NOMO-1 treated with DMSO at 0.1 percent for 48 hours (cell line): ENCODE measurements at regions not wholly inside any gene's neighbourhood (a gene's known extent, or its start where the extent isn't known, plus 50 kb on each side); places are given as distances from the start of the nearest gene placed in this dataset.
"Not testable (repeated sequence)": the region's sequence is repeated elsewhere in the genome, so short reads cannot be mapped to it uniquely, and the experiment has no call there.

Experiments
- DNase-seq: peaks from one replicate; lab custom pipeline; 2025; ENCODE audit not compliant: unreplicated experiment; lab: John Stamatoyannopoulos, UW

DNA sequence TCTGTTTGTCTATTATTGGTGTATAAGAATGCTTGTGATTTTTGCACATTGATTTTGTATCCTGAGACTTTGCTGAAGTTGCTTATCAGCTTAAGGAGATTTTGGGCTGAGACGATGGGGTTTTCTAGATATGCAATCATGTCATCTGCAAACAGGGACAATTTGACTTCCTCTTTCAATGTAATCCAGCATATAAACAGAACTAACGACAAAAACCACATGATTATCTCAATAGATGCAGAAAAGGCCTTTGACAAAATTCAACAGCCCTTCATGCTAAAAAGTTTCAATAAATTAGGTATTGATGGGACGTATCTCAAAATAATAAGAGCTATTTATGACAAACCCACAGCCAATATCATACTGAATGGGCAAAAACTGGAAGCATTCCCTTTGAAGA lies 399.0 kb upstream of the MAN1A1 start:
- DNase-seq = peak; percentile 39

DNA sequence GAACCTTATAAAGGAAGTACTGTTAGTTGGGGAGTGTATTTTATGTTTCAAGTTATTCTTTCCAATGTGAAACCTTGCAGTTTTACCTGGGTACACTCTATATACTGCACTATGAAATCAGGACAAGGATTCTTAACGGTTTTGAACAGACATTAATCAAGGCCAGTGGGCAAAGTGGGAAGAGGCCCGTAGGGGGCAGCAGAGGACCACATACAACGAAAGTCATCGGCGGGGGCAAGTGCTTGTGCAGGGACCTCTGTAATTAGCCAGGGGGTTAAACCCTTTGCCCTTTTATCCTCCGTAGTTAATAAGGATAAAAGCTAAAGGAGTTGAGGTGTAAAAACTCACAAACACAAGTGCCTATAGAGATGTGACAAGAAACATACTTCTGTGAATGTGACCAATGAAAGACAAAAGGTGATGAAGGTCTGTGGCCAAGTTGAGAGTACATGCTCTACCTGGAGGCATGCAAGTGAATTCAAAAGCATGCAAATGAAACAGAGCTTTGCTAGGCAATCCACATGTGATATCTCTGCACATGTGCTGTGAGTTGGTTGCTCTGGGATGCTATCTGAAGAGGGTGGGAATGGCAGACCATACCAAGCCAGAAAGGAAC lies 392.7 kb upstream of the MAN1A1 start:
- DNase-seq = peak; percentile 26

DNA sequence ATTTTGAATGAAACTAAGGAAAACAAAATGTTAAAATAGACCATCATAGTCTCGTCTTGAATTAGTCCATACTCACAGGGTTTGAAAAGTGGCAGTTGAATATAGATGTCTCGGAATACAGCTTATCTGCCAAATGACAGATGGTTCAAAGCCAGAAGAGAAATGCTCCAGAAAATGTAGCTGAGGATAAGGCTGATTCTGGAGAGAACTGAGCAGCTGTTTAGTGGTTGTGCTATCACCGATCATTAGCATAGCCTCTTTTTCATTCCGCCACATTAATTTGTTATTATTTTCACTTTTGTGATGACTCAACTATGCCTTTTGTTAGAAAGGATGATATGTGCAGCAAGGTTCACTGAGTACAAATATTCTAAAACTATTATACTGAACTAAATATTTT lies 390.2 kb upstream of the MAN1A1 start:
- DNase-seq = no peak

DNA sequence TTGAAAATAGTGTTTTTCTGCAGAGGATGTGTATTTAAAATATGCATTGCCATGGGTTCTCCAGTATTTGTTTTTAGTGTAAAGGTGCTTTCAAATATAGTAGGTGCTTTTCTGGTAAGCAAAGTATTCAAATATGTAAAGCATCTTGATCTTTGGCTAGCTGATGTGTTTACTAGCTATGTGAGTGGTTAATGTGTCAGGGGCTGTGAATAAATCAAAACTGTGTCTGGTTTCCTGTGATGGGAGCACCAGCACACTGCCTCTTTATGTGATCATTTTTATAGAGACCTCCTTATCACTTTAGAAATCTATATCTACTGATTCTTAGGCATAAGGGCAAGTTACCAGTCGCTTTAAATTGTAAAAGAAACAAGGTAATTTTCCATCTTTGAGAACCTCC lies 388.9 kb upstream of the MAN1A1 start:
- DNase-seq = no peak

DNA sequence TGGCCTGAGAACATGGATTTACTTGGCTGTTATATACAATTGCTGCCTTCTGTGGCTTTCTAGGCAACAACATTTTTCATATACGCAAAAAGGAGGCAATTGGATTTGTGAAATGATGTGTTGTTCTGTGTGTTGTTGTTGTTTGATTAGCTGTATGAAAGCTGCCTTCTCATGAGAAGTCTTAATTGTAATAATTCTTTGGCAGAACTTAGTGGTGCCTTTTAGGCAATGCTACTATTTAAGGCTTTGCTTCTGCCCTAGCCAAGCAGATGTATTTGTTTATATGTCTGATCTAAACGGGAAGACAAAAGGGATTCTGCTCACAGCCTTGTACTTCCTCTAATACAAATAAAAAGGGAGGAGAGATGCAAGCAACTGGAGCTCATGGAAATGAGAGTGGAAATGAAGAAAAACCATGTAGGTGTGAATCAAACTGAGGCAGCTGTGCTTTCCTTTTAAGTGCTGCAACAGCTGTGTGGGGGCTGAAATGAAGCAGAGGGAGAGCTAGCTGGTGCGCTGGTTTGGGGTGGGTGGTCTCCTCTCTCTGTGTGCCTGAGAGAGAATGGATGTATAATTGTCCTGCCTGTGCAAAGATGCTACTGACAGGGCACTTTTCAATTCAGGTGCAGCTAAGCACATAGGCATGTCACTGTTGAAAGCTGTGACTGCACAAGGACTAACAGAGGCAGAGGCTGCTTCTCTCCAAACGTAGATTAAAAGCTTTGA lies 386.9 kb upstream of the MAN1A1 start:
- no peak for DNase-seq

DNA sequence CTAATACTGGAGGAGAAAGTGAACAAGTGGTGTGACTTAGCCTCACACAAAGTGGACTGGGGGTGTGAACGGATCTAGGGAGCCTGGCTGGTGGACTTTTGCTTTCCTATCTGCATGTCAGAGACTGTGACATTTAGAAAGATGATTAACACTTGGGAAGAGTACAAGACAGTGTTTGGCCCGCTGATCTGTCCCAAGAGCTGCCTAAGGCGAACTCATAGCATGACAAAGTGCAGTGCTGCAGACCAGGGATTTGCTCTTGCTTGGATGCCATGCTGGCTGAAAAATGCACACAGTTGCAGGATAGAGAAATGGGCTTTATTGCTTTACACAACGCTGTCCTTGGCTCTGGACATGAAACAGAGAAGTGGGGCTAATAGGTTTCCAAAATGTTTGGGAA lies 386.0 kb upstream of the MAN1A1 start:
- no peak for DNase-seq

DNA sequence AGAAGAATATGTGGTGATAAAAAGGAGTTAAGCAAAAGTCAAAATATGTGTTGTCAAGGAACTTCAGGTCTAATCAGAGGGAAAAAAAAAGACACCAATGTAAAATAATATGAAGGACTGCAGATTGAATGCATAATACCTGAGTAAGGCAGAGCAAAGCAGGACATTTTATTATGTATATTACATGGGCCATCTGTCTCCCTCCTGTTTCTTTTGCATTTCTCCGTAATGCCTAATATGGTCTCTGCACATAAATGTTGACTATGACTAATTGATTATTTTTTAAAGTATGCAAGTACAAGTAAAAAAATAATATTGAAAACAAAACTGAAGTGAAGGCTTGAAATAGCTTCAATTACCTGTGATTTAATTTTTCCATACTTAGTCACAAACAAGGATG lies 384.7 kb upstream of the MAN1A1 start:
- DNase-seq = no peak

DNA sequence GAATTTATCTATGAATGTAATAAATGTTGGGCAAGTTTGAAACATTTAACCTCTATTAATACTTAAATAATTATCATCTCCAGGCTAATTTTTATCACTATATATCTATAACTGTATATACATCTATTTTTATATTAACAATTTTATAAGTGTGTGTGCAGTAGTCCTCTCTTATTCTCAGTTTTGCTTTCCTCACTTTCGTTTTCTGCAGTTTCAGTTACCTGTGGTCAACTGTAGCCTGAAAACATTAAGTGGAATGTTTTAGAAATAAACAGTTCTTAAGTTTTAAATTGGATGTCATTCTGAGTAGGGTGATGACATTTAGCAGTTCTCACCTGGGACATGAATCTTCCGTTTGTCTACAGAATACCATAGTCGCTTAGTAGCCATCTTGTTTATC lies 379.4 kb upstream of the MAN1A1 start:
- no peak for DNase-seq

DNA sequence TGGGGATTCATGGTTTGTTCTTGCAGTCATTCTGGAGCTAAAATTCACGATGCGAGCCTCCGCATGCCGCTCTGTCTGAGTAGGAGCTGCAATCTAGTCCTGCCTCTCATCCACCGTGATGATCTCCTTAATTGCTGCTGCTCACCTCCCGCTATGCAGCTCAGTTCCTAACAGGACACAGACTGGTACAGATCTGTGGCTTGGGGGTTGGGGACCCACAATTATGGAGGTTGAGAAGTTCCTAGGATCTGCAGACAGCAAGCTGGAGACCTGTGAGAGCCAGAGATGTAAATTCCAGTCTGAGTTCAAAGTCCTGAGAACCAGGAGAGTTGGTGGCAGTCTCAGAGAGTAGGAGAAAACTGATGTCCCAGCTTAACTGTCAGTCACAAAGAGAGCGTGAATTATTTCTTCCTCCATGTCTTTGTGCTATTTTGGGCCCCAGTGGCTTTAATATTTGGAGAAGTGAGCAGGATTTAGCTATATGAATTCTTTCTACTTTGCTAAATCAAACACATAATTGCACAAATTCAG lies 378.7 kb upstream of the MAN1A1 start:
- no peak for DNase-seq

DNA sequence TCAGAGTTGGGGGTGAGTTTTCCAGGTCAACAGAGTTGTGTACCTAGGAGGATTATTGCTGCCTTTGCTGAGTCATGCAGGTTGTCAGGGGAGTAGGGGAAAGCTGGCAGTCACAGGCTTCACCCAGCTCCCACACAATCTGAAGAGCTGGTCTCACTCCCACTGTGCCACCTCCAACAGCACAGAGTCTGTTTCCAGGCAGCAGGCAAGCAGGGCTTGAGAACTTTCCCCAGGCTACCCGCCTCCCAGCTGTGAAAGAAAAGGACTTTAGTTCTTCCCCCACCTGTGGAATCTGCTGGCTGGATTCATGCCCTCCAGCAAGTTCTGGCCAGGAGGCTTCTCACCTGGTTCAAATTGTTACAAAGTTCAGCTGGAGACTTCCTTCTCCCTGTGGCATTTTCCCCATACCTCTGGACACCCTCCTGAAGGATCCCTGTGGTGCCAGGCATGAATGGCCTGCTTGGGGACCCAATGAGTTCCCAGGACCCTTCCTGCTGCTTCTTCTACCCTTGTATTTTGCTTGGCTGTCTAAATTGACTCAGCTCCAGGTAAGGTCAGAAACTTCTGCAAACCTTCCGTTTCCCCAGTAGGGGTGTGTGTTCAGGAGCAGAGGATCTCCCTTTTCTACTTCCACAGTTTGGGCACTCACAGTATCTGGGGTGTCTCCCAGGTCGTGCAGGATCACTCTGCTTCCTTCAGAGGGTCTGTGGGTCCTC lies 378.1 kb upstream of the MAN1A1 start:
- DNase-seq = no peak

DNA sequence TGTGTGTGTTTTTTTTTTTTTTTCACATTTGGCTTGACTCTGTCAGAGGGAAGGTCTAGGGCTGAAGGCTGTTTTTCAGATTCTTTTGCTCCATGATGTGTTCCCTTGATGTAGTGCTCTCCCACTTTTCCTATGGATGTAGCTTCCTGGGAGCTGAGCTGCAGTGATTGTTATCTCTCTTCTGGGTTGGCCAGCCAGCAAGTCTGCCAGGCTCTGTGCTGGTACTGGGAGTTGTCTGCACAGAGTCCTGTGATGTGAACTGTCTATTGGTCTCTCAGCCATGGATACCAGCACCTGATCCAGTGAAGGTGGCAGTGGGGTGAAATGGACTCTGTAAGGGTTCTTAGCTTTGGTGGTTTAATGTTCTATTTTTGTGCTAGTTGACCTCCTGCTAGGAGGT lies 377.4 kb upstream of the MAN1A1 start:
- not testable (repeated sequence) for DNase-seq

DNA sequence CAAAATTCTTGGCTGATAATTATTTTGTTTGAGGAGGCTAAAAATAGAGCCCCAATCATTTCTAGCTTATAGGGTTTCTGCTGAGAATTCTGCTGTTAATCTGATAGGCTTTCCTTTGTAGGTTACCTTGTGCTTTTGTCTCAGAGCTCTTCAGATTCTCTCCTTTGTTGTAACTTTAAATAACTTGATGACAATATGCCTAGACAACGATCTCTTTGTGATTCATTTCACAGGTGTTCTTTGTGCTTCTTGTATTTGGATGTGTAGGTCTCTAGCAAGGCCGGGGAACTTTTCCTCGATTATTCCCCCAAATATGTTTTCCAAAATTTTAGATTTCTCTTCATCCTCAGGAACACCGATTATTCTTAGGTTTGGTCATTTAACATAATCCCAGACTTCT lies 376.5 kb upstream of the MAN1A1 start:
- DNase-seq = no peak

DNA sequence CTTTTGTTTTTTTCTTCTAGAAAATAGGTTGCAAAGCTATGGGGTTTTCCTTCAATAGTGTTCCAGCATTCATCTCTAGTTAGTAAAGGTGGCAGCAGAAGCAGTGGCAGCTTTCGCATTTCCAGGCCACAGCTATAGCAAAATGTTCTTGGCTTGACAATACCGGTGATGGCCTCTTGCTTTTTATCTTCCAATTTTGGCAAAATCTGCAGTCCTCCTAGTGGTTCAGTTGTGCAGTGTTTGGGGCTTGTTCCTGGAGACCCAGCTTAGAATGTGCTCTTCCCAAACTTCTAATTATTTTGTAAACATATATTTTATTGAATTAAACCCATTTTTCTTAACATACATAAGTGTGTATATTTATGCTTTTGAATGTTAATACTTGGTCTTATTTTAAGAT lies 370.6 kb upstream of the MAN1A1 start:
- no peak for DNase-seq

DNA sequence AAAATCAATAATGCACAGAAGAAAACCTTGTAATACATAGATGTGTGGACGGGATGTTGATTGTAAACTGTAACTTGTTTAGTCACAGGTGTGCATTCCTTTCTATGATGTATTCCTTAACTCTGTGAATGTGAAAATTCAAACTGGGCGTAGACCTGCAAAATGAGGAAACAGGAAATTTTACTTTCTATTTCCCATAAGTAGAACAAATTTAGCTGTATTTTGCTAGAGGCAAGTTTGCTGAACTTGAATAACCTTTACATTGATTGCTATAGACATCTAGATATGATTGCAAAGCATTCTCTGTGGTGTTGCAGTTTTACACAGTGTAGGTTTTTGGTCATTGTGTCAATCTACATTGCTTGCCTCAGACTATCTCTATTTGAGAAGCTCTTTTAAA lies 368.4 kb upstream of the MAN1A1 start:
- no peak for DNase-seq

DNA sequence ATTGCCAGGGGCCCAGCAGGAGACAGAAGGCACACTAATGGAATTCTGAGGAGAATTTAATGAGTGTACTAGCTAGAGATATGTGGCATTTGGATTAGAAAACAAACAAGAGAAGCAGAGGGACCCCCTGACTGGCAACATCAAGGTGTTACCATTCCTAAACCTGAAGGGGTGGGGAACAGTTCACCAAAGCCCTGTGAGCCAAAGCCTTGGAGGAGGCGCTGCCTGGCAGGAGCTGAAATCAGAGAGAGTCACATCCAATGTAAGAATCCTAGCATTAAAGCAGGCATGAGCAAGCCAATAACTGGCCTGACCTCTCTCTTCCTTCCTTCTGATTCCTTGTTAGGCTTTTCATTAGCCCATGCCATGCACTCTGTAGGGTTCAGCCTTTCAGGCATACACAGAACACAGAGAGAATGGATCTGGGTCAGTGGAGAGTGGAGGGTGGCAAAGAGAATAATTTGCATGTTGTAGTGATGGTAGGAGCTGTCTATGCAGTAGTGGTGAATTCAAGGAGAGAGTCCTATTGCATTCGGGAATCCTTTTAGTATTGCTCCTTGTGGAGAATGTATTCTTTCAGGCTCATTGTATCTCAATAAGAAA lies 367.2 kb upstream of the MAN1A1 start:
- DNase-seq = no peak

DNA sequence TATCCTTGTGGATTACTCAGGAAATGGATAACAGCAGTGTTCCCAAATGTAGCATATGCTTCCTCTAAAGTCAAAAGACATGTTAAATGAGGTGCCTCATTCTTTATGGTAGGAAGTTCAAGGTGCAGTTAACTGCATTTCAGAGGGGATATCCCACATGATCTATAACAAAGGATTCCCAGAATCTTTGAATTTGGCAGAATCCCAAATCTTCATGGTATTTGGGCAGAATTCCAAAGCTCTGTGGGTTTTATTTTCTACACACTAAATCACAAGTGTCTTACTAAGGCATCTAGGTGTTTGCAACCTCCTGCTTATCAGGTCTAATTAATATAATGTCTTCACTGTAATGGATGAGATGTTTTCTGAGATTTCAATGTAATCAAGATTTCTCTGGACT lies 364.3 kb upstream of the MAN1A1 start:
- no peak for DNase-seq

DNA sequence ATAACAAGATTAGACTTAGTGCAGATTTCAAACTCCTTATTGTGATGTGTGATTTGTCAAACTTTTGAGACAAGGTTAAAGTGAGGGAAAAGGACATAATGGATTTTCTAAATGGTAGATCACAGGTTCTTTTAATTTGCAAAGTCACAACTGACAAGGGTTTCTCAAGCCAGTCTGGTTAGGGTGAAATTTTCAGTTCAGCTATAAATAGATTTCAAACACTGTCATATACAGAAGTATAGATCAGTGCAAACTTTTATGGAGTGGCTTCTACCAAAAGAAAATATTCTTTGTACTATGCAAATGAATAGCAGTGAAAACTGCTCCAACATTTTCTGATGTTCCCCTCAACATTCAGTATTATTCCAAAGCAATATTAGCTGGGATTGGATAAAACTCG lies 337.1 kb upstream of the MAN1A1 start:
- DNase-seq = no peak

DNA sequence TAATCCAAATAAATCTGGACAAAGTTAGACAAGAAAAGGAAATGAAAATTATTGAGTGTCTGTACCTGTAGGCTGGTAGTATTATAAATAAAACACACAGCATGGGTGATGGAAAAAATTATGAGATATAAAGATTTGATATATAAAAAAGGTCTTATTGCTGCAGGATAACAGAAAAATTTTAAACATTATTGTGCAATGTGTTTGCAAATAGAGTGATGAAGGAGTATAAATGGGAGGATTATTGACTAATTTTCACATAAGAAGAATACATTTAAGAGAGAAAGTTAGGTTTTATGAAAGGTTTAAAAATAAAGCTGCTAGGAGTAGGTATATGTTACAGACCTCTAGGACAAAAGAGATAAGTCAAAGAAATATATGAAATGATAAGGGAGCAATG lies 336.7 kb upstream of the MAN1A1 start:
- DNase-seq = no peak

DNA sequence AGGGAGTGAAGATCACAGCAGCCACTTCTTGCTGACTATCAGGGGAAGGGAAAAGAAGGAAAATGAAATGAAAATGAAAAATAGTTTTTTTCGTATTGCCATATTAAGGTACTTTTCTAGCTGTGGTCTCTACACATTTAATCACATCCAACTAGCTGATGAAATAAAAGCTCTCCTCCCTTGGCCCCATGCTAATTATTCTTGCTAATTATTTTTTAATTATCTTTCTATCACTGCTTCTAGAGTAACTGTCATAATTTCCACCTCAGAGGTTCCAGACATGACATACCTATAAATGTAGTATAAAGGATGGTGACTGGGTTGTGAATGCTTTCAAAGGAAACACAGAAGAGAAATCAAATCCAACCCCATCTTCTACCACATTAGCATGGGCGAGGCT lies 334.1 kb upstream of the MAN1A1 start:
- DNase-seq = no peak

DNA sequence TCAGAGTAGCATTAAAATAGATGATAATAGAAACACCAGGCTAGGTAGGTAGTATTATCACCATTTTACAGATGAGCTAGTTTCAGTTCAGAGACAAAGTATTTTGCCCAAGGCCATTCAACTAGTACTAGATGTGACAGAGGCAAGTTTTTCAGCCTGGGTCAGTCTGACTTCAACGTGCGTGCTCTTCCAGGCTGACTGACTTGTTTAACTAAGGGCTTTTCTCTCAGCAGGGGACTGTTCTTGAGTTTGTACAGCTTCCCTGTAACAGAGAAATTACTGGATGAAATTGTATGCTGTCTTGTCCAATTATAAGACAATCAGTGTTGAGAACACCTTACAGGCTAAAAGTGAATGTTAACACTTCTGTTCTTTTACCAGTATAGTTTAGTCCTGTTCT lies 333.5 kb upstream of the MAN1A1 start:
- DNase-seq = no peak

DNA sequence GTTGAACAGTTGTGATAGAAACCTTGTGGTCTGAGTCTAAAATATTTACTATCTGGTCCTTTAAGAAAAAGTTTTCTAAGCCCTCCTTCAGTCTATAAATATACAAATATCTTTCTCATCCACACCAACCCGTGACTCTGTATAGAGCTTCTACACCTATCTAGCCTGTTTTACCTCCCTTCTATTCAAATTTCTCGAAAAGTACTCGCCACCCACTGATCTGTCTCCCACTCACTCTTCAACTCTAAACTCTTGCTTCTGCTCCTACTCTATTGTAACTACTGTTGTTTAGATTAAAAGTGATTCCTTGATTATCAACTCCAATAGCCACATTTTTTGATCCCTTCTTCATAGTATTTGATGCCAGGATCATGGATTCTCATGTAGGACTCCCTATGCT lies 329.4 kb upstream of the MAN1A1 start:
- DNase-seq = no peak

DNA sequence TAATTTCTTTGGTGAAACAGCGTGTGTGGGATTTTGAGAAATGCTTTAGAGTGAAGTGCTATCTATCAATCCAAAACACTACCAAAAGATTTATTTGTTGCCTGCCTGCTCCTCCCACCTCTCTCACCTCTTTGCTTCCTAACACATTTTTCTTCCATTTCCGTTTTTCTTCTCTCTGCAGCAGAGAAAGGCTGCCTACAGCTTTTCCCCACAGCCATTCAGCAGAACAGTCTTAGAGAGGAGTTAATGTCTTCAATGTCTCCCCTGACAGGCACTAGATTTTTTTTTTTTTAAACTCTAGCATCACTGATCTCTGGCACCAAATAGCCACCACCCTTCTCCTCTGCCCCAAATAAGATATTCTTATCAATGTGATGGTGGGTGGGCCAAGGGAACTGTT lies 327.8 kb upstream of the MAN1A1 start:
- no peak for DNase-seq
